GM20431 (cell line): ENCODE measurements at regions not wholly inside any gene's neighbourhood (a gene's known extent, or its start where the extent isn't known, plus 50 kb on each side); places are given as distances from the start of the nearest gene placed in this dataset.
"Not testable (repeated sequence)": the region's sequence is repeated elsewhere in the genome, so short reads cannot be mapped to it uniquely, and the experiment has no call there.

Source experiments
- in situ Hi-C: fragments of 300-500 bp; cut with MseI, MboI; formaldehyde crosslinking; loops from one replicate; pipeline ENCODE4 v1.15.0; 2020; ENCODE audit warnings: low sequenced_read_pairs; ENCODE audit not compliant: unreplicated experiment

DNA sequence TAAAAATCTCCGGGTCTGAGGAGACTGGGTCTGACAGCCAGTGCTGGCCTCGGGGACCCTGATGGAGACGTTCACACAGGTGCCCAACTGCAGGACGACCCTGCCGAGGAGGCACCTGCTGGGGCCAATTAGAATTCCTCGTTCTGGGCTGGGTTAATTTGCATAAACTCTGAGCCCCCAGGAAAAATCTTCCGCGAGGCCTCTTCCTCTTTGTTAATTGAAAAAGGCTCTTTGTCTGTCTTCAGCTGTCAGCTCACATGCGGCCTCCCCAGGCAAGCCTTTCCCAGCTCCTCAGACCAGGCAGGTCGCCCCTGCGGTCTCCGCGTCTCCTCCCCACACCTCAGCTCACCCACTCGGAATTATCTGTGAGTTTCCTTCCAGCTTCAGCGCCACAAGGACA is 400.2 kb downstream of the SEC14L1 start:
- in situ Hi-C loops: loop anchor here (25.0 kb wide), 1 partner anchor 471 kb away; no protein-coding TSS in a partner anchor

- in situ Hi-C loops: loop anchor here (25.0 kb wide), 1 partner anchor 470 kb away; no protein-coding TSS in a partner anchor
Measured at GRCh38 chr17:77542011-77542410, 401.2 kb downstream of the SEC14L1 start.

DNA sequence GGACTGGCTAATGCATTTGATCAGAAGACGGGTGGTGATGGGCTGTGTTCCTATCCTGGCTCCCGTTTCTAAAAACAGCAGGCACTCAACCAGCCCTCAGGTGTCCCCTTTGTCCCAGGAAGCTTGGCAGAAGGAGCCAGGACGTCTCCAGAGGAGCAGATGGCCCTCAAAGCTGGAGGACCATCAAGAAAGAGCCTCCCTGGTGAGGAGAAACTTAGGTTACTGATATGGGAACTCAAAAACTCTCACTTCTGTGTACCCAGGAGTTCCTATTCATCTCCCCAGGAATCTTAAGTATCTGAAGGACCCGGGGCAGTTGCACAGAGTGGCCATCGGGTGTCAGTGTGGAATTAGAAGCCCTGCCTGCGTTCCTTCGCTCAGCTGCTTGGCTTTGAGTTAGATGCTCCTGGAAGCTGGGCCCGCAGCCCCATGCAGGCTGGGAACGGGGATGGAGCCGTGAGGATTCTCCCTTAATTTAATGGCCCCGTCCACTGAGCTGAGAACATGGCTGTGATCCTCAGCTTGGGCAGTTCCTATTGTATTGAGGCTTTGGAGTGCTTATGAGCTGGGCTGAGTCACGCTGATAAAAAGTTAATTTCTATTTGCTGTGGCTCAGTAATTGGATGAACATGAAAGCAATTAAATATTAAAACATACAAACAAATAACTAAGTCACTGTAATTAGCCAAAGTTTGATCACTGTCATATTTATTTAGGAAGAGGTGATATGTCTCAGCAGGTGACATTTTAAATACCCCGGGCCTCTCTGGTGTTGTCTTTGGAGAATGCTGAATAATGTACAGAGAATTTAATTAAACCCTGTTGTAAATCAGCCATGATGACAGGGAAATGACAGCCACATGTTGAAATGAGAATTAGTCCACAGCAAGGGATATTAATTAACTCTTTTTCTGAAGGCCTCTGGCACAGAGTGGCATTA is 402.1 kb downstream of the SEC14L1 start:
- in situ Hi-C loops: loop anchor here (25.0 kb wide), 1 partner anchor 469 kb away; no protein-coding TSS in a partner anchor

- in situ Hi-C loops: loop anchor here (25.0 kb wide), 1 partner anchor 468 kb away; no protein-coding TSS in a partner anchor
Measured at GRCh38 chr17:77543801-77544200, 403.0 kb downstream of the SEC14L1 start.

GRCh38 chr17:77544347-77545110 is 403.8 kb downstream of the SEC14L1 start:
- in situ Hi-C loops: loop anchor here (25.0 kb wide), 1 partner anchor 468 kb away; no protein-coding TSS in a partner anchor

GRCh38 chr17:77546772-77547241 is 406.0 kb downstream of the SEC14L1 start:
- in situ Hi-C loops: loop anchor here (25.0 kb wide), 1 partner anchor 465 kb away; no protein-coding TSS in a partner anchor

GRCh38 chr17:77548967-77549366 is 408.2 kb downstream of the SEC14L1 start:
- in situ Hi-C loops: loop anchor here (25.0 kb wide), 1 partner anchor 463 kb away; no protein-coding TSS in a partner anchor

DNA sequence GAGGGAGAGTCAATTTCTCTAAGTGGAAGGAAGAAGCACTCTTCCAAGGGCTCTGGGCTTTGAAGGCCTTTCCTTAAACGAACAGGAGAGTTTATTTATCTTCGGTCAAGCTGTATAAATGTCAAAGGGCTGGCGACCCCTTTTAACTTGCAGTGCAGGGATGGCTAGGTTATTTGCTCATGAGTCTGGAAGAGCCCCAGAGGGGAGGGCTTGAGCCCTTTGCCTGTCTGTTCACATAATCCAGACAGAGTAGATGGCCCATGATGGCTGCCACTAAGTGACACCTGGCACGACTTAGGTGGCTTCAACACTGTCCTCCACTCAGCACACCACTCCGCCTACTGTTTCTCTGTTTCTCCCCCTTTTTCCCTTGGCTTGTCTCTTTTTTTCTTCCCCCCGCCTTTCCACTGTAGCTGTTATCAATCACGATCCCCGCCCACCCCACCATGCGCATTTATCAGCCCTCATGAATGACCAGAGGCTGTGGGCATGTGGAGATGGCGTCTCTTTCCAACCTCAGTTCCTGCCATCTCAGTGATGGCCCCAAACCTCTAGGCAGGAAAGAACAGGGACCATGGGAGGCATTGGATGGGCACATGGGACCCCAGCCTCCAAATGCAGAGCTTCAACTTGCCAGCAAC is 408.7 kb upstream of the TNRC6C start:
- in situ Hi-C loops: loop anchor here (25.0 kb wide), 1 partner anchor 462 kb away; no protein-coding TSS in a partner anchor

DNA sequence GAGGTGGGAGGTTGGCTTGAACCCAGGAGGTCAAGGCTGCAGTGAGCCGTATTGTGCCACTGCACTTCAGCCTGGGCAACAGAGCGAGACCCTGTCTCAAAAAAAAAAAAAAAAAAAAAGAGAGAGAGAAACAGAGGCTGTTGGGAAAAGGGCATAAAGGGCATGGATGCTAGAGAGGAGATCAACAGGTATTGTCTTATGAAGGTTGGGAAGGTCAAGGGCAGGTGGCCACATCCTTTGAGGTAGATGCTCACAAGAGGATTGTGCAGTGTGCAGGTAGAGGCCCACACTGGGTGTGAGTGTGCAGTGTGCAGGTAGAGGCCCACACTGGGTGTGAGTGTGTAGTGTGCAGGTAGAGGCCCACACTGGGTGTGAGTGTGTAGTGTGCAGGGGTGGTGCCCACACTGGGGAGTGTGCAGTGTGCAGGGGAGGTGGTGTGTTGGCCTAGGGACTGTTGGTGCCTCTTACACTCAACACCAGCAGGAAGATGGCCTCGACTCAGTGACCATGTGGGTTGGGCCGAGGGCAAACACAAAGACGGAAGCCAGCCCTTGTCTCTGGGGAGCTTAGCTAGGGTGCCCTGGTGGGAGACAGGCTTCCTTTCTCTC is 404.9 kb upstream of the TNRC6C start:
- in situ Hi-C loops: no loop called here

DNA sequence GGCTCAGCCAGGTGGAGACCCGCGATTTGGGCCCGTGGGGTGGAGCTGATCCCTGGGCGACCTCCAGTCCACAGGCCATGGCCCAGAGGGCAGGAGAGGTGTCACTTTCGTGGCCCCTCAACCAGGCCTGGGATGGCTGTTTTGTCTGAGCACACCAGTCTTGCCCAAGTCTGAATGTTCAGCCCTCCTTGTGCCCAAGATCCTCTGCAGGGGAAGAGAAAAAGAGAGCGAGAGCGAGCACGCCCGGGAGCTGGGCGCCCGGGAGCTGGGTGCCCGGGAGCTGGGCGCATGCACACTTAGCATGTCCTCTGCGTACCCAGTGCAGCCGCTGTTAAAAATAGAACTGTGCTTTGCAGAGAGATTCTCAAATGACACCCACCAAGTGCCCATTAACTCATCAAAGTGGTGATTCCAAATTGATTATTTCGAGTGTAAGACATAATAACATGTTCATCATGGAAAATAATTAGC is 403.3 kb upstream of the TNRC6C start:
- in situ Hi-C loops: no loop called here

DNA sequence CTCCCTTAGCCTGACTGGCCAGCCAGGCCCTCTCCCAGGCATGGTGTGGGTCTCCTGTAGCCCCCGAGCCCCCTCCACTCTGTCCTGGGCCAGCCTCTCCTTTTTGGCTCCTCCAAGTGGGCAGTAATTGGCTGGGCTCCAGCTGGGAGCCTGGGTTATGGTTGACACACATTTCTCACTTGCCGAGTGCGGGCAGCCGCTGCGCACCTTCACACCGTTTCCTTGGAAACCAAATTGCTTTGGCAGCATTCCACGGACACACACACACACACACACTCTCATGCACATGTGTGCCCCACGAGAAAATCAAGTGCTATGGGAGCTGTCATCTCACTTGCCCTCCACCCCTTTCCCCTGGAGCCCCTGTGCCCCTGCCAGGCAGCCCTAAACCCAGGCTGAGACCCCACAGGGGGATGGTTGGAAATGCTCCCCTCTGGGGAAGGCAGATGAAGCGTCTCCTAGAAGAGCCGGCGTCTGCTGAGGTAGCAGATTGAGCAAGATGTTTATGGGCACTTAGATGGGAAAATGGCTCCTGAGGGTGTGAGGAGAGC is 402.7 kb upstream of the TNRC6C start:
- in situ Hi-C loops: no loop called here

GRCh38 chr17:77556383-77557061 is 402.0 kb upstream of the TNRC6C start:
- in situ Hi-C loops: no loop called here

DNA sequence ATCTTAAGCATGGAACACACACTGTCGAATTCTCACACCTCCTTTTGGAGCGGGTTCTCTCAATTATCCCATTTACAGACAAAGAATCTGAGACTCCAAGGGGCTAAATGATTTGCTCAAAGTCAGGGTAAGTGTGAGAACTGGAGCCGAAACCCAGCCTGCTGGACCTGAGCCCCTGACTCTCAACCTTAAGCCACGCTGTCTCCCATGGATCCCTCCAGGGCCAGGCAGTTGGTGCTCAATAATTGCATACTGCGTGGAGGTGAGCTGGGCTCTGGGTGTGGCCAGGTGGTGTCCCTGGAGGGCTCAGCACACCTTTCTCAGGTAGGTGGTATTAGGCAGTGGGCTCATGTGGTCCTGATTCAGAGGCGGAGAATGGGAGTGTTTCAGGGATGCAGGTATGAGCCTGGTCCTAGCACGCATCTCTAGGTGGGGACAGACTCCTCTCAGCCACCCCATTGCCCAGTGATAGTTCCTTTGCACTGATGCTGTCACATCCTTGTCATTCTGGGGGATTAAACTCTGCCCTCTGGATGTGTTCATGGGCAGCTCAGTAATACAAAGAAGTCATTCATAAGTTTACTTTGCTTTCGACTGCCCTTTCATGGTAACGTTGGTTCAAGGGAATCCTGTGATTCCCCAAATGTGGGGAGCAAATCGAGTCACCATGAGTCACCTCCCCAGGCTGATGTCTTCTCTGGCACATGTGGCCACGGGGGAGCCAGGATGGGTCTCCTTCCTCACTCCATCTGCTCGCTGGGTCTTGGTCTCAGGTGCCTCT is 399.5 kb upstream of the TNRC6C start:
- in situ Hi-C loops: no loop called here

GRCh38 chr17:77560381-77560780 is 398.1 kb upstream of the TNRC6C start:
- in situ Hi-C loops: no loop called here

DNA sequence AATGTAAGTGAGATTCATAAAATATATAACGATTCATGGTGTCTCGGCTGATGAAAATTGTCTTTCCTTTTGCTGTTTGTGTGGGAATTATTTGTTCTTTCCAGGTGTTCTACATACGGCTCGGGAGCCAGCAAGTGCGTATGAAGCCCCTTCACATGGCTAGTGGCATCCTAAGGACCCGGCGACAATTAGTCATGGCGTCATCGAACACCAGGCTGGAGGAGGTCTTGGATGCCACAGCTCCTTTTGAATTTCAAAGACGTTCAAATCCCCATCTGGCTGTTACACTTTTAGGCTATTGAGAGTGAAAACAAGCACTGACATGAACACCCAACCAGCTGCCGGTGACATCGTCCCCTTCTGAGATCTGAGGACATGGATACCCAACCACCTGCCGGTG is 397.7 kb upstream of the TNRC6C start:
- in situ Hi-C loops: no loop called here

DNA sequence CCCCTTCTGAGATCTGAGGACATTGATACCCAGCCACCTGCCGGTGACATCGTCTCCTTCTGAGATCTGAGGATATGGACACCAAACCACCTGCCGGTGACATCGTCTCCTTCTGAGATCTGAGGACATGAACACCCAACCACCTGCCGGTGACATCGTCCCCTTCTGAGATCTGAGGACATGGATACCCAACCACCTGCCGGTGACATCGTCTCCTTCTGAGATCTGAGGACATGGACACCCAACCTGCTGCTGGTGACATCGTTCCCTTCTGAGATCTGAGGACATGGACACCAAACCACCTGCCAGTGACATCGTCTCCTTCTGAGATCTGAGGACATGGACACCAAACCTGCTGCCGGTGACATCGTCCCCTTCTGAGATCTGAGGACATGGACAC is 396.1 kb upstream of the TNRC6C start:
- in situ Hi-C loops: not testable (repeated sequence)

DNA sequence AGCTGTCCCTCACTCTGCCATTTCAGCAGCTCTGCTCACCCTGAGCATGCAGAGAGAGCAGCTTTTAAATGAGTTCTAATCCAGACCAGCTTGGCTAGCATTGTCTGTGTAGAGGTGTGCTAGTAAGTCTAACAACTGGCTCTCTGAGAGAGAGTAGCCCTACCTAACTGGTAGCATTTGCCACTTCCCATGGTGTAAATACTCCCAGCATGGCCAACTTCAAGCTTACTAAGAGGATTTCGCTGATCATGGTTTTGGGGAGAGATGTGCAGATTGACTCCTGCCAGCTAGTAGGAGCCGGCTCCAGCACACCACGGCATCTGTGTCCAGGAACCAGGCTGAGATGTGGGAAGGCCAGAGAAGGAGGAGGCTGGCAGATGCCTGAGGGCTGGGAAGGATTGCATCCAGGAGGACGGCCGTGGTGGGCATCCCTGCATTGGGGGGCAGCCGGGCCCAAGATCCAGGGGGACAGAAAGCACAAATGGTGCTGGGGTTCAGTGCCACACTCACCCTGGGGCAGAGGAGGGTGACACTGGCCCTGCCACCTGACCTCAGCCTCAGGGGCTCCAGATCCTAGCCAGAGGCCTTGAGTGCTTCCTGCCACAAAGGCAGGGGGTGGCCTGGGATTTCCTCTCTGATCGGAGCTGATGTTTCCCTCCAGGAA is 394.9 kb upstream of the TNRC6C start:
- in situ Hi-C loops: no loop called here
